GM12878 (cell line): ENCODE measurements at regions not wholly inside any gene's neighbourhood (a gene's known extent, or its start where the extent isn't known, plus 50 kb on each side); places are given as distances from the start of the nearest gene placed in this dataset.

ENCODE experiments used
- ATAC-seq: fragments of 200-7000 bp; cut with Tn5 transposase; 3 replicates; pipeline ENCODE4 v1.9.1; 2020; ENCODE audit warnings: mild to moderate bottlenecking, moderate library complexity
- BruUV-seq: library from RNA; stranded (reverse); fragments of 400-500 nt; replicated peaks from 2 replicates; lab custom pipeline; 2021; lab: Mats Ljungman, UMichigan
- CTCF ChIA-PET: fragments of 300-600 bp; sonication (Branson Sonifier 250); formaldehyde crosslinking; extraction: SDS; loops from one replicate; lab custom pipeline; 2021; ENCODE audit warnings: inconsistent platforms; lab: Yijun Ruan, JAX
- POLR2A ChIA-PET: fragments of 350-600 bp; formaldehyde crosslinking; extraction: SDS; loops from one replicate; lab custom pipeline; 2021; ENCODE audit warnings: inconsistent platforms; lab: Charles Lee
- RAD21 ChIA-PET: fragments of 300-600 bp; sonication (Branson Sonifier 250); formaldehyde crosslinking; loops from one replicate; lab custom pipeline; 2023; ENCODE audit warnings: antibody characterized with exemption; ENCODE audit not compliant: unreplicated experiment; lab: Charles Lee
- SMC1A ChIA-PET: fragments of 300-600 bp; sonication (Branson Sonifier 250); formaldehyde crosslinking; loops from one replicate; lab custom pipeline; 2023; ENCODE audit not compliant: unreplicated experiment, uncharacterized antibody; lab: Charles Lee
- DNase-seq: peaks from one replicate; pipeline ENCODE4 v3.0.0-alpha.2; 2011; ENCODE audit warnings: low read depth, low spot score
- FAIRE-seq: peaks from 3 replicates; lab custom pipeline; 2011; peaks lifted over from hg19 to GRCh38; lab: Jason Lieb, UNC
- H2AFZ ChIP-seq: 2 replicates; pipeline ENCODE4 v1.6.0; 2011; ENCODE audit warnings: low read depth, low read length, control low read depth; ENCODE audit not compliant: control insufficient read depth
- H3K27ac ChIP-seq: 2 replicates; pipeline ENCODE4 v1.5.1; 2011; ENCODE audit warnings: control low read depth; ENCODE audit not compliant: control insufficient read depth, insufficient read depth
- H3K27me3 ChIP-seq, 2 experiments: replicated peaks in 1 of 2; 2 replicates each; pipeline versions ENCODE4 v1.6.0 to v1.6.1; 2011; ENCODE audit warnings: low read length in 1 of 2; ENCODE audit not compliant: control insufficient read depth in 2 of 2, insufficient read depth in 2 of 2
- H3K36me3 ChIP-seq, 2 experiments: 2 replicates each; pipeline ENCODE4 v1.5.1; 2011; ENCODE audit warnings: low read length in 1 of 2; ENCODE audit not compliant: control insufficient read depth in 2 of 2, insufficient read depth in 2 of 2
- H3K4me1 ChIP-seq: 2 replicates; pipeline ENCODE4 v1.6.1; 2011; ENCODE audit warnings: mild to moderate bottlenecking, low read length, moderate library complexity, mixed read lengths; ENCODE audit not compliant: control insufficient read depth, insufficient read depth
- H3K4me2 ChIP-seq: 2 replicates; pipeline ENCODE4 v1.6.0; 2011; ENCODE audit warnings: control low read depth; ENCODE audit not compliant: control insufficient read depth, insufficient read depth
- H3K4me3 ChIP-seq: fragments of 200-600 bp; sonication (generic); 2 replicates; pipeline ENCODE4 v1.5.1; 2016
- H3K79me2 ChIP-seq: 2 replicates; pipeline ENCODE4 v1.6.0; 2011; ENCODE audit warnings: low read length; ENCODE audit not compliant: control insufficient read depth, insufficient read depth
- H3K9ac ChIP-seq: 2 replicates; pipeline ENCODE4 v1.8.0; 2011; ENCODE audit warnings: low read length, control low read depth, mixed read lengths; ENCODE audit not compliant: control insufficient read depth, insufficient read depth
- H3K9me3 ChIP-seq: replicated peaks from 3 replicates; pipeline ENCODE4 v1.5.1; 2011; ENCODE audit warnings: mild to moderate bottlenecking, low read length; ENCODE audit not compliant: control insufficient read depth, insufficient read depth
- H4K20me1 ChIP-seq: 2 replicates; pipeline ENCODE4 v1.6.0; 2011; ENCODE audit not compliant: control insufficient read depth, insufficient read depth
- ATF2 ChIP-seq: IDR thresholded peaks from 2 replicates; pipeline ENCODE4 v1.6.1; 2012; ENCODE audit warnings: low read length, inconsistent platforms
- BCLAF1 ChIP-seq: fragments of 450-650 bp; IDR thresholded peaks from 2 replicates; pipeline ENCODE4 v1.6.1; 2017; ENCODE audit warnings: antibody characterized with exemption, mild to moderate bottlenecking, moderate library complexity
- CHD4 ChIP-seq: fragments of 200-600 bp; sonication (generic); IDR thresholded peaks from 2 replicates; pipeline ENCODE4 v1.6.1; 2016; ENCODE audit warnings: mild to moderate bottlenecking
- CREM ChIP-seq: IDR thresholded peaks from 2 replicates; pipeline ENCODE4 v1.6.1; 2014; ENCODE audit warnings: antibody characterized with exemption, low read depth
- ETV6 ChIP-seq, 2 experiments: fragments of 450-650 bp in 1 of 2; IDR thresholded peaks in 1 of 2; conservative IDR thresholded peaks in 1 of 2; 2 replicates each; pipeline ENCODE4 v1.6.1; 2014; ENCODE audit warnings: antibody characterized with exemption in 1 of 2, borderline replicate concordance in 1 of 2, low read depth in 1 of 2, mild to moderate bottlenecking in 1 of 2, moderate library complexity in 1 of 2
- FOXK2 ChIP-seq: fragments of 450-650 bp; IDR thresholded peaks from 2 replicates; pipeline ENCODE4 v1.6.1; 2017; ENCODE audit warnings: mild to moderate bottlenecking, moderate library complexity
- HDAC2 ChIP-seq: fragments of 200-600 bp; sonication (generic); IDR thresholded peaks from 2 replicates; pipeline ENCODE4 v1.6.1; 2017
- MYC ChIP-seq: IDR thresholded peaks from 2 replicates; pipeline ENCODE4 v1.6.1; 2011; ENCODE audit warnings: mild to moderate bottlenecking, low read length, moderate library complexity, inconsistent platforms; ENCODE audit not compliant: insufficient read depth, insufficient replicate concordance, insufficient read length, severe bottlenecking
- WGBS: methylation state at CpG from one replicate; pipeline ENCODE4 v1.1.6; 2016; ENCODE audit warnings: low lambda C conversion rate; ENCODE audit not compliant: insufficient replicate concordance, insufficient coverage; ENCODE audit errors: missing lambda C conversion rate; 5-methylcytosine and 5-hydroxymethylcytosine counted together
- in situ Hi-C: fragments of 300-500 bp; cut with MboI; formaldehyde crosslinking; loops from 9 replicates; pipeline ENCODE4 v1.14.3; 2018; ENCODE audit warnings: mixed read lengths
- intact Hi-C: fragments of 100-400 bp; cut with micrococcal nuclease; formaldehyde crosslinking; loops from one replicate; pipeline ENCODE4 v1.14.2; 2022; ENCODE audit not compliant: unreplicated experiment
- TF ChIP-seq, protein P1 (sequence below), 3 experiments: IDR thresholded peaks in 2 of 3; conservative IDR thresholded peaks in 1 of 3; 2 replicates each; pipeline ENCODE4 v1.5.1; 2011; ENCODE audit warnings: low read depth in 3 of 3, low read length in 3 of 3, mild to moderate bottlenecking in 3 of 3, control low read depth in 2 of 3, moderate library complexity in 2 of 3, inconsistent platforms in 1 of 3, mixed read lengths in 1 of 3; ENCODE audit not compliant: control insufficient read depth in 2 of 3, insufficient read depth in 1 of 3; ENCODE audit errors: extremely low read depth in 1 of 3
- TF ChIP-seq, protein P2 (sequence below): fragments of 450-650 bp; formaldehyde crosslinking; IDR thresholded peaks from 2 replicates; pipeline ENCODE4 v1.4.0; 2020; ENCODE audit warnings: mild to moderate bottlenecking, moderate library complexity

DNA sequence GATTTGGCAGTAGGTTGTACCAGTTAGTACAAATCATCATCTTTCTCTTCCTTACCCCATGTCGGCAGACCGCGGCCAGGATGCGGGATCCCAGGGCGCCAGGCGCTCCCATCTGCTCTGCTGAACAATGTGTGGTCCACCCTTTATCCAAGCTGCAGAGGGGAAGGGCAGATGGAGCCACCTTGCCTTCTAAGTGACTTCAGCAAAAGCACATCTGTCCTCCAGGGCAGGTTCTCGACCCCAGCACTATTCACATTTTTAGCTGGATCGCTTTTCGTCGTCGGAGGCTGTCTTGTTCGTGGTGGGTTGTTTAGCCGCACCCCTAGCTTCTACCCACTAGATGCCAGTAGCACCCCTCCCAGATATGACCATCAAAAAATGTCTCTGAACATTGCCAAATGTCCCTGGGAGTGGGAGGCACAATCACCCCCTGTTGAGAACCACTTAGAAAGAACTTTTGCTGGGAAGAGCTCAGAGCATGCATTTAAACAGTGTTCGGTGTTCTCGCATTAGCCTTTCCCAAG lies 58.1 kb upstream of the SIM2 start:
- no peaks in the 10 kb centered on the region for H3K4me1 ChIP-seq
- FAIRE-seq, result no peak
- DNase-seq, result no peak
- H3K4me3 ChIP-seq, result no peak overlapping the region
- 68% methylated on average over 15 of the region's 15 CpGs for WGBS
- RAD21 ChIA-PET, result no interaction called here
- in situ Hi-C loops, result no loop called here
- H3K79me2 ChIP-seq, result no peaks in the 10 kb centered on the region
- no peak overlapping the region for H3K27ac ChIP-seq
- no peaks in the 10 kb centered on the region for H3K9me3 ChIP-seq
- no peak overlapping the region for H3K9ac ChIP-seq
- CTCF ChIA-PET, result interaction anchor here (3.4 kb wide), 1 partner anchor 11 kb away, joined by 19 read pairs; no protein-coding TSS in a partner anchor
- no peaks in the 10 kb centered on the region for H3K27me3 ChIP-seq
- SMC1A ChIA-PET, result no interaction called here
- no peak overlapping the region for H2AFZ ChIP-seq
- POLR2A ChIA-PET, result interaction anchor here (0.7 kb wide), 1 partner anchor 51 kb away, joined by 3 read pairs; no protein-coding TSS in a partner anchor
- H3K36me3 ChIP-seq, result no peaks in the 10 kb centered on the region; a peak in 1 of 4 replicates
- TF ChIP-seq HDAC2 (no peak), CREM (no peak), FOXK2 (no peak), MYC (no peak), CHD4 (no peak), ETV6 (conservative IDR thresholded peaks at IDR 0.05 in 1 of 2, IDR thresholded peaks at IDR 0.05 in 1 of 2; ENCODE audit: borderline replicate concordance in 1 of 2, low read depth in 1 of 2) (no peak), BCLAF1 (no peak), ATF2 (no peak)
- TF ChIP-seq, protein P1, sequence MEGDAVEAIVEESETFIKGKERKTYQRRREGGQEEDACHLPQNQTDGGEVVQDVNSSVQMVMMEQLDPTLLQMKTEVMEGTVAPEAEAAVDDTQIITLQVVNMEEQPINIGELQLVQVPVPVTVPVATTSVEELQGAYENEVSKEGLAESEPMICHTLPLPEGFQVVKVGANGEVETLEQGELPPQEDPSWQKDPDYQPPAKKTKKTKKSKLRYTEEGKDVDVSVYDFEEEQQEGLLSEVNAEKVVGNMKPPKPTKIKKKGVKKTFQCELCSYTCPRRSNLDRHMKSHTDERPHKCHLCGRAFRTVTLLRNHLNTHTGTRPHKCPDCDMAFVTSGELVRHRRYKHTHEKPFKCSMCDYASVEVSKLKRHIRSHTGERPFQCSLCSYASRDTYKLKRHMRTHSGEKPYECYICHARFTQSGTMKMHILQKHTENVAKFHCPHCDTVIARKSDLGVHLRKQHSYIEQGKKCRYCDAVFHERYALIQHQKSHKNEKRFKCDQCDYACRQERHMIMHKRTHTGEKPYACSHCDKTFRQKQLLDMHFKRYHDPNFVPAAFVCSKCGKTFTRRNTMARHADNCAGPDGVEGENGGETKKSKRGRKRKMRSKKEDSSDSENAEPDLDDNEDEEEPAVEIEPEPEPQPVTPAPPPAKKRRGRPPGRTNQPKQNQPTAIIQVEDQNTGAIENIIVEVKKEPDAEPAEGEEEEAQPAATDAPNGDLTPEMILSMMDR (IDR thresholded peaks at IDR 0.05 in 2 of 3, conservative IDR thresholded peaks at IDR 0.05 in 1 of 3; ENCODE audit: control insufficient read depth in 2 of 3, extremely low read depth in 1 of 3, insufficient read depth in 1 of 3, low read depth in 3 of 3, low read length in 3 of 3), result no peak
- TF ChIP-seq, protein P2, sequence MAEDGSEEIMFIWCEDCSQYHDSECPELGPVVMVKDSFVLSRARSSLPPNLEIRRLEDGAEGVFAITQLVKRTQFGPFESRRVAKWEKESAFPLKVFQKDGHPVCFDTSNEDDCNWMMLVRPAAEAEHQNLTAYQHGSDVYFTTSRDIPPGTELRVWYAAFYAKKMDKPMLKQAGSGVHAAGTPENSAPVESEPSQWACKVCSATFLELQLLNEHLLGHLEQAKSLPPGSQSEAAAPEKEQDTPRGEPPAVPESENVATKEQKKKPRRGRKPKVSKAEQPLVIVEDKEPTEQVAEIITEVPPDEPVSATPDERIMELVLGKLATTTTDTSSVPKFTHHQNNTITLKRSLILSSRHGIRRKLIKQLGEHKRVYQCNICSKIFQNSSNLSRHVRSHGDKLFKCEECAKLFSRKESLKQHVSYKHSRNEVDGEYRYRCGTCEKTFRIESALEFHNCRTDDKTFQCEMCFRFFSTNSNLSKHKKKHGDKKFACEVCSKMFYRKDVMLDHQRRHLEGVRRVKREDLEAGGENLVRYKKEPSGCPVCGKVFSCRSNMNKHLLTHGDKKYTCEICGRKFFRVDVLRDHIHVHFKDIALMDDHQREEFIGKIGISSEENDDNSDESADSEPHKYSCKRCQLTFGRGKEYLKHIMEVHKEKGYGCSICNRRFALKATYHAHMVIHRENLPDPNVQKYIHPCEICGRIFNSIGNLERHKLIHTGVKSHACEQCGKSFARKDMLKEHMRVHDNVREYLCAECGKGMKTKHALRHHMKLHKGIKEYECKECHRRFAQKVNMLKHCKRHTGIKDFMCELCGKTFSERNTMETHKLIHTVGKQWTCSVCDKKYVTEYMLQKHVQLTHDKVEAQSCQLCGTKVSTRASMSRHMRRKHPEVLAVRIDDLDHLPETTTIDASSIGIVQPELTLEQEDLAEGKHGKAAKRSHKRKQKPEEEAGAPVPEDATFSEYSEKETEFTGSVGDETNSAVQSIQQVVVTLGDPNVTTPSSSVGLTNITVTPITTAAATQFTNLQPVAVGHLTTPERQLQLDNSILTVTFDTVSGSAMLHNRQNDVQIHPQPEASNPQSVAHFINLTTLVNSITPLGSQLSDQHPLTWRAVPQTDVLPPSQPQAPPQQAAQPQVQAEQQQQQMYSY (CRISPR knock-in tag), result no peak
- no peak overlapping the region for H3K4me2 ChIP-seq
- no TSS peak for BruUV-seq
- H4K20me1 ChIP-seq, result no peaks in the 10 kb centered on the region
- ATAC-seq, result no peak
- intact Hi-C loops, result no loop called here
